A549 (cell line): ENCODE measurements at regions not wholly inside any gene's neighbourhood (a gene's known extent, or its start where the extent isn't known, plus 50 kb on each side); places are given as distances from the start of the nearest gene placed in this dataset.

Source experiments
- ATAC-seq, 2 experiments: fragments of 200-7000 bp in 1 of 2; fragments of >200 bp in 1 of 2; cut with Nextera tagmentation in 1 of 2; cut with Tn5 transposase in 1 of 2; 3 replicates each; pipeline versions ENCODE4 v1.8.0 to v1.9.1; 2018 to 2020; ENCODE audit warnings: mild to moderate bottlenecking in 1 of 2, moderate library complexity in 1 of 2
- CTCF ChIA-PET: fragments of 300-600 bp; sonication (Branson Sonifier 250); formaldehyde crosslinking; extraction: SDS; loops from one replicate; lab custom pipeline; 2021; ENCODE audit warnings: antibody characterized with exemption, inconsistent platforms; lab: Yijun Ruan, JAX
- POLR2A ChIA-PET: fragments of 350-600 bp; formaldehyde crosslinking; extraction: SDS; loops from one replicate; lab custom pipeline; 2021; ENCODE audit warnings: antibody characterized with exemption, inconsistent platforms; lab: Yijun Ruan, JAX
- DNase-seq, 2 experiments: peaks; one replicate each; pipeline versions ENCODE4 v3.0.0 to v3.0.0-alpha.2; 2011 to 2016; ENCODE audit warnings: low read depth in 1 of 2, low spot score in 1 of 2
- FAIRE-seq: peaks from 2 replicates; lab custom pipeline; 2011; peaks lifted over from hg19 to GRCh38; lab: Jason Lieb, UNC
- H3K27ac ChIP-seq, 2 experiments: fragments of >200 bp; sonication (Bioruptor Twin); formaldehyde crosslinking; 3 replicates each; pipeline ENCODE4 v1.5.1; 2016 to 2017
- H3K4me1 ChIP-seq: fragments of >200 bp; sonication (Bioruptor Twin); formaldehyde crosslinking; 3 replicates; pipeline ENCODE4 v1.6.1; 2016
- H3K4me2 ChIP-seq: fragments of >200 bp; sonication (Bioruptor Twin); formaldehyde crosslinking; 3 replicates; pipeline ENCODE4 v1.6.1; 2016
- H3K4me3 ChIP-seq: fragments of >200 bp; sonication (Bioruptor Twin); formaldehyde crosslinking; 3 replicates; pipeline ENCODE4 v1.5.1; 2016
- H3K9me3 ChIP-seq: fragments of >200 bp; sonication (Bioruptor Twin); formaldehyde crosslinking; 3 replicates; pipeline ENCODE4 v1.6.1; 2016
- CEBPB ChIP-seq, 2 experiments: fragments of >200 bp in 1 of 2; sonication (Bioruptor Twin) in 1 of 2; formaldehyde crosslinking in 1 of 2; IDR thresholded peaks; 2 replicates each; pipeline ENCODE4 v1.6.1; 2012 to 2016
- CHD2 ChIP-seq: fragments of 150-350 bp; IDR thresholded peaks from 2 replicates; pipeline ENCODE4 v1.6.1; 2014; ENCODE audit warnings: low read length; ENCODE audit not compliant: partially characterized antibody
- CHD4 ChIP-seq: fragments of 200-600 bp; sonication (generic); IDR thresholded peaks from 2 replicates; pipeline ENCODE4 v1.6.1; 2016; ENCODE audit warnings: antibody characterized with exemption, mild to moderate bottlenecking, borderline replicate concordance
- EP300 ChIP-seq, 2 experiments: fragments of >200 bp; sonication (Bioruptor Twin); formaldehyde crosslinking; IDR thresholded peaks; 2 replicates in 1 of 2; 3 replicates in 1 of 2; pipeline ENCODE4 v1.6.1; 2016 to 2017
- ESRRA ChIP-seq: fragments of 150-350 bp; IDR thresholded peaks from 2 replicates; pipeline ENCODE4 v1.6.1; 2014; ENCODE audit warnings: mild to moderate bottlenecking, low read length, borderline replicate concordance
- FOSB ChIP-seq: fragments of 250-450 bp; sonication (Bioruptor Pico); IDR thresholded peaks from 2 replicates; pipeline ENCODE4 v1.5.0; 2020; ENCODE audit warnings: mild to moderate bottlenecking, moderate library complexity
- FOXS1 ChIP-seq: fragments of 250-450 bp; sonication (Bioruptor Pico); IDR thresholded peaks from 2 replicates; pipeline ENCODE4 v1.5.0; 2020; ENCODE audit warnings: mild to moderate bottlenecking, moderate library complexity
- HOXA7 ChIP-seq: fragments of 250-450 bp; sonication (Bioruptor Pico); IDR thresholded peaks from 2 replicates; pipeline ENCODE4 v1.5.0; 2020; ENCODE audit warnings: mild to moderate bottlenecking, moderate library complexity
- HOXB13 ChIP-seq: fragments of 250-450 bp; sonication (Bioruptor Pico); IDR thresholded peaks from 2 replicates; pipeline ENCODE4 v1.5.0; 2020; ENCODE audit warnings: low read depth, mild to moderate bottlenecking, moderate library complexity
- HOXB5 ChIP-seq: fragments of 250-450 bp; sonication (Bioruptor Pico); IDR thresholded peaks from 2 replicates; pipeline ENCODE4 v1.5.0; 2020; ENCODE audit warnings: mild to moderate bottlenecking, moderate library complexity
- KDM1A ChIP-seq: fragments of 200-600 bp; sonication (generic); IDR thresholded peaks from 2 replicates; pipeline ENCODE4 v1.6.1; 2016; ENCODE audit warnings: low read depth, mild to moderate bottlenecking
- MYC ChIP-seq: IDR thresholded peaks from 2 replicates; pipeline ENCODE4 v1.6.1; 2012; ENCODE audit warnings: mild to moderate bottlenecking, inconsistent platforms, low read length, improper control_type of control experiment, borderline replicate concordance
- NR3C1 ChIP-seq: fragments of >200 bp; sonication (Bioruptor Twin); formaldehyde crosslinking; IDR thresholded peaks from 3 replicates; pipeline ENCODE4 v1.6.1; 2017
- RCOR1 ChIP-seq: fragments of 150-350 bp; IDR thresholded peaks from 2 replicates; pipeline ENCODE4 v1.6.1; 2014; ENCODE audit warnings: antibody characterized with exemption, low read length, low read depth
- RNF2 ChIP-seq: fragments of 200-600 bp; sonication (generic); IDR thresholded peaks from 2 replicates; pipeline ENCODE4 v1.6.1; 2016; ENCODE audit warnings: low read depth, mild to moderate bottlenecking, antibody characterized with exemption, moderate library complexity, borderline replicate concordance
- SMC3 ChIP-seq: fragments of >200 bp; sonication (Bioruptor Twin); formaldehyde crosslinking; IDR thresholded peaks from 3 replicates; pipeline ENCODE4 v1.6.1; 2018; ENCODE audit warnings: inconsistent platforms
- SREBF2 ChIP-seq: fragments of 450-650 bp; IDR thresholded peaks from 2 replicates; pipeline ENCODE4 v1.6.1; 2014; ENCODE audit warnings: mild to moderate bottlenecking, moderate library complexity
- TP53 ChIP-seq: fragments of 250-450 bp; sonication (Bioruptor Pico); IDR thresholded peaks from 2 replicates; pipeline ENCODE4 v1.5.0; 2021; ENCODE audit warnings: mild to moderate bottlenecking, moderate library complexity
- ZNF302 ChIP-seq: fragments of 250-450 bp; sonication (Bioruptor Pico); IDR thresholded peaks from 2 replicates; pipeline ENCODE4 v1.9.0; 2021; ENCODE audit warnings: inconsistent platforms, mild to moderate bottlenecking, moderate library complexity
- ZSCAN20 ChIP-seq: fragments of 250-450 bp; sonication (Bioruptor Pico); IDR thresholded peaks from 2 replicates; pipeline ENCODE4 v1.8.0; 2022; ENCODE audit warnings: mild to moderate bottlenecking, moderate library complexity
- WGBS: methylation state at CpG from one replicate; pipeline ENCODE4 v1.1.6; 2017; ENCODE audit errors: missing lambda C conversion rate; 5-methylcytosine and 5-hydroxymethylcytosine counted together
- TF ChIP-seq, protein P1 (sequence below): fragments of 250-450 bp; sonication (Bioruptor Pico); IDR thresholded peaks from 2 replicates; pipeline ENCODE4 v1.5.0; 2020; ENCODE audit warnings: low read depth, mild to moderate bottlenecking, moderate library complexity
- TF ChIP-seq, protein P2 (sequence below): fragments of 200-600 bp; sonication (generic); IDR thresholded peaks from 2 replicates; pipeline ENCODE4 v1.6.1; 2016; ENCODE audit warnings: antibody characterized with exemption, mild to moderate bottlenecking, moderate library complexity
- TF ChIP-seq, protein P3 (sequence below): fragments of >200 bp; sonication (Bioruptor Twin); formaldehyde crosslinking; IDR thresholded peaks from 3 replicates; pipeline ENCODE4 v1.6.1; 2016
- TF ChIP-seq, protein P4 (sequence below): fragments of 250-450 bp; sonication (Bioruptor Pico); IDR thresholded peaks from 2 replicates; pipeline ENCODE4 v1.5.0; 2021; ENCODE audit warnings: mild to moderate bottlenecking, moderate library complexity, borderline replicate concordance

DNA sequence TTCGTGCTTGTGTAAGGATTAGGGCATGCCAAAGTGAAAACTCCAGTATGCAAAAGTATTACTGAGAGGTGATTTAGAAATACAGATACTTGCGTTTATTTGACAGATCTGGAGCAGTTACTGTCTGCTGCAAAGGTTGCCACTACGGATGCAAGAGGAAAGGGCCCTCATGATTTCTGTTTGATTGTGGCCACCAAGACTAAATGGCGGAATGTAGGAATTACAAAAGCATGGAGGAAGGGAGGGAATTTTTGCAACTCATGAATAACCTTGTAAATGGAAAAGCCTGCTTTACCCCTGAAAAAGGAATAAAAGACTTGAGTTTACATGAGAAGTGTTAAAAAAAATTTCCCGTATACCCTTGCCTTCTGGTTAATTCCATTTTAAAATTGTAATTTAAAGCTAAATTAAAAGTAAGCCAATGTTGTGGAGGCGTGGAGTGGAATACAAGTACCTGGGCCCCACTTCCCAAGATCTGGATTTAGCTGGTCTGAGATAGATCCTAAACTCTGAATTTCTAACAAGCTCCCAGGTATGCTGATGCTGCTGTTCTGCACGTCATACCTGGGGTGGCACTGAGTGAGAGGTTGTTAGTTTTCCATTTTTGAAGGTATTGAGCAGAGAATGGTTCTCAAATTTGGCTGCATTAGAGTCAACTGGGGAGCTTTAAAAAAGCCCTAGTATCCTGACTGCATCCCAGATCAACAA is 56.6 kb upstream of the NKX2-2 start:
- ChIA-PET POLR2A (no interaction called here), CTCF (interaction anchor here (0.7 to 7.1 kb wide), 16 partner anchors 9 to 734 kb away, joined by 3 to 59 read pairs (median 10); no protein-coding TSS in a partner anchor)
- FAIRE-seq (no peak), DNase-seq (no peak), ATAC-seq (no peak)
- H3K27ac ChIP-seq, result no peak overlapping the region
- TF ChIP-seq RNF2 (no peak), FOSB (CRISPR knock-in tag) (no peak), MYC (no peak), ZNF302 (CRISPR knock-in tag) (no peak), TP53 (no peak), HOXB13 (no peak), HOXA7 (CRISPR knock-in tag) (no peak), ZSCAN20 (CRISPR knock-in tag) (no peak)
- no peaks in the 10 kb centered on the region for H3K9me3 ChIP-seq
- no peak overlapping the region for H3K4me3 ChIP-seq
- 58% methylated on average over 7 of the region's 7 CpGs for WGBS
- H3K4me2 ChIP-seq, result no peak overlapping the region
- H3K4me1 ChIP-seq, result no peaks in the 10 kb centered on the region

DNA sequence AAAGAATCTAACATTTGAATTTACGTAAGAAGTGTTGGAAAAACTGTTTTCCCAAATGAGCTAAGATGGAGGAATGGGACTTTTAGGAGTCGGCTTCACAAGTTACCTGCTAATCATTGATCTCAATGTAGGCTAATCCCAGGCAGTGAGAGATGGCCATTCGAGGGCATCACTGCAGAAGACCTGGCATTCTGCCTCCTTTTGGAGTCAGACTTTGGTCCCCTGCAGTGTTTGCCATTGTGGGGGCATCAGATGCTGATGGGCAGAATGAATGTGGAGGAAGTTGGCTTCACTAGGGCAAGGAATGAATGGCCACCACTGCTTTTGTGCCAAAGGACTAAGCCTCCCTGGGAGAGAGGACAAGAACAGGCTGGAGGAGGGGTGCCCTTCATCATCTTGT is 55.7 kb upstream of the NKX2-2 start:
- FAIRE-seq (no peak), ATAC-seq (no peak)

More for the DNA sequence above, 55.7 kb upstream of the NKX2-2 start:
- no peaks in the 10 kb centered on the region for H3K4me1 ChIP-seq
- POLR2A ChIA-PET, result no interaction called here
- no peak for DNase-seq
- 48% methylated on average over 3 of the region's 3 CpGs for WGBS
- no peak for TF ChIP-seq NR3C1
- no peak for TF ChIP-seq CHD4
- no peak for TF ChIP-seq HOXB5 (CRISPR knock-in tag)
- TF ChIP-seq, protein P1, sequence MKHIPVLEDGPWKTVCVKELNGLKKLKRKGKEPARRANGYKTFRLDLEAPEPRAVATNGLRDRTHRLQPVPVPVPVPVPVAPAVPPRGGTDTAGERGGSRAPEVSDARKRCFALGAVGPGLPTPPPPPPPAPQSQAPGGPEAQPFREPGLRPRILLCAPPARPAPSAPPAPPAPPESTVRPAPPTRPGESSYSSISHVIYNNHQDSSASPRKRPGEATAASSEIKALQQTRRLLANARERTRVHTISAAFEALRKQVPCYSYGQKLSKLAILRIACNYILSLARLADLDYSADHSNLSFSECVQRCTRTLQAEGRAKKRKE (CRISPR knock-in tag), result no peak
- TF ChIP-seq, protein P2, sequence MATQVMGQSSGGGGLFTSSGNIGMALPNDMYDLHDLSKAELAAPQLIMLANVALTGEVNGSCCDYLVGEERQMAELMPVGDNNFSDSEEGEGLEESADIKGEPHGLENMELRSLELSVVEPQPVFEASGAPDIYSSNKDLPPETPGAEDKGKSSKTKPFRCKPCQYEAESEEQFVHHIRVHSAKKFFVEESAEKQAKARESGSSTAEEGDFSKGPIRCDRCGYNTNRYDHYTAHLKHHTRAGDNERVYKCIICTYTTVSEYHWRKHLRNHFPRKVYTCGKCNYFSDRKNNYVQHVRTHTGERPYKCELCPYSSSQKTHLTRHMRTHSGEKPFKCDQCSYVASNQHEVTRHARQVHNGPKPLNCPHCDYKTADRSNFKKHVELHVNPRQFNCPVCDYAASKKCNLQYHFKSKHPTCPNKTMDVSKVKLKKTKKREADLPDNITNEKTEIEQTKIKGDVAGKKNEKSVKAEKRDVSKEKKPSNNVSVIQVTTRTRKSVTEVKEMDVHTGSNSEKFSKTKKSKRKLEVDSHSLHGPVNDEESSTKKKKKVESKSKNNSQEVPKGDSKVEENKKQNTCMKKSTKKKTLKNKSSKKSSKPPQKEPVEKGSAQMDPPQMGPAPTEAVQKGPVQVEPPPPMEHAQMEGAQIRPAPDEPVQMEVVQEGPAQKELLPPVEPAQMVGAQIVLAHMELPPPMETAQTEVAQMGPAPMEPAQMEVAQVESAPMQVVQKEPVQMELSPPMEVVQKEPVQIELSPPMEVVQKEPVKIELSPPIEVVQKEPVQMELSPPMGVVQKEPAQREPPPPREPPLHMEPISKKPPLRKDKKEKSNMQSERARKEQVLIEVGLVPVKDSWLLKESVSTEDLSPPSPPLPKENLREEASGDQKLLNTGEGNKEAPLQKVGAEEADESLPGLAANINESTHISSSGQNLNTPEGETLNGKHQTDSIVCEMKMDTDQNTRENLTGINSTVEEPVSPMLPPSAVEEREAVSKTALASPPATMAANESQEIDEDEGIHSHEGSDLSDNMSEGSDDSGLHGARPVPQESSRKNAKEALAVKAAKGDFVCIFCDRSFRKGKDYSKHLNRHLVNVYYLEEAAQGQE, result no peak
- TF ChIP-seq RCOR1, result no peak
- TF ChIP-seq SREBF2, result no peak
- TF ChIP-seq KDM1A, result no peak
- no peak for TF ChIP-seq CHD2
- no peak for TF ChIP-seq EP300 (IDR thresholded peaks at IDR 0.05)
- TF ChIP-seq, protein P3, sequence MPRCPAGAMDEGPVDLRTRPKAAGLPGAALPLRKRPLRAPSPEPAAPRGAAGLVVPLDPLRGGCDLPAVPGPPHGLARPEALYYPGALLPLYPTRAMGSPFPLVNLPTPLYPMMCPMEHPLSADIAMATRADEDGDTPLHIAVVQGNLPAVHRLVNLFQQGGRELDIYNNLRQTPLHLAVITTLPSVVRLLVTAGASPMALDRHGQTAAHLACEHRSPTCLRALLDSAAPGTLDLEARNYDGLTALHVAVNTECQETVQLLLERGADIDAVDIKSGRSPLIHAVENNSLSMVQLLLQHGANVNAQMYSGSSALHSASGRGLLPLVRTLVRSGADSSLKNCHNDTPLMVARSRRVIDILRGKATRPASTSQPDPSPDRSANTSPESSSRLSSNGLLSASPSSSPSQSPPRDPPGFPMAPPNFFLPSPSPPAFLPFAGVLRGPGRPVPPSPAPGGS, result no peak
- no peak for TF ChIP-seq CEBPB (IDR thresholded peaks at IDR 0.05)
- TF ChIP-seq SMC3, result no peak
- TF ChIP-seq ESRRA, result no peak
- TF ChIP-seq, protein P4, sequence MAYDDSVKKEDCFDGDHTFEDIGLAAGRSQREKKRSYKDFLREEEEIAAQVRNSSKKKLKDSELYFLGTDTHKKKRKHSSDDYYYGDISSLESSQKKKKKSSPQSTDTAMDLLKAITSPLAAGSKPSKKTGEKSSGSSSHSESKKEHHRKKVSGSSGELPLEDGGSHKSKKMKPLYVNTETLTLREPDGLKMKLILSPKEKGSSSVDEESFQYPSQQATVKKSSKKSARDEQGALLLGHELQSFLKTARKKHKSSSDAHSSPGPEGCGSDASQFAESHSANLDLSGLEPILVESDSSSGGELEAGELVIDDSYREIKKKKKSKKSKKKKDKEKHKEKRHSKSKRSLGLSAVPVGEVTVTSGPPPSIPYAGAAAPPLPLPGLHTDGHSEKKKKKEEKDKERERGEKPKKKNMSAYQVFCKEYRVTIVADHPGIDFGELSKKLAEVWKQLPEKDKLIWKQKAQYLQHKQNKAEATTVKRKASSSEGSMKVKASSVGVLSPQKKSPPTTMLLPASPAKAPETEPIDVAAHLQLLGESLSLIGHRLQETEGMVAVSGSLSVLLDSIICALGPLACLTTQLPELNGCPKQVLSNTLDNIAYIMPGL (CRISPR knock-in tag), result no peak
- TF ChIP-seq FOXS1 (CRISPR knock-in tag), result no peak
- TF ChIP-seq FOSB (CRISPR knock-in tag), result no peak
- no peak overlapping the region for H3K4me2 ChIP-seq
- CTCF ChIA-PET, result interaction anchor here (1.0 to 7.1 kb wide), 6 partner anchors 12 to 733 kb away, joined by 3 to 59 read pairs (median 9); no protein-coding TSS in a partner anchor
- no peak overlapping the region for H3K4me3 ChIP-seq
- no peaks in the 10 kb centered on the region for H3K9me3 ChIP-seq
- no peak overlapping the region for H3K27ac ChIP-seq
